GM12873 (cell line): ENCODE measurements at regions not wholly inside any gene's neighbourhood (a gene's known extent, or its start where the extent isn't known, plus 50 kb on each side); places are given as distances from the start of the nearest gene placed in this dataset.

Experiments
- TF ChIP-seq, protein P1 (sequence below): IDR thresholded peaks from 2 replicates; pipeline ENCODE4 v1.5.1; 2012; ENCODE audit warnings: low read depth, mild to moderate bottlenecking, moderate library complexity, low read length, control low read depth; ENCODE audit not compliant: insufficient read depth; ENCODE audit errors: missing control alignments

- TF ChIP-seq, protein P1, sequence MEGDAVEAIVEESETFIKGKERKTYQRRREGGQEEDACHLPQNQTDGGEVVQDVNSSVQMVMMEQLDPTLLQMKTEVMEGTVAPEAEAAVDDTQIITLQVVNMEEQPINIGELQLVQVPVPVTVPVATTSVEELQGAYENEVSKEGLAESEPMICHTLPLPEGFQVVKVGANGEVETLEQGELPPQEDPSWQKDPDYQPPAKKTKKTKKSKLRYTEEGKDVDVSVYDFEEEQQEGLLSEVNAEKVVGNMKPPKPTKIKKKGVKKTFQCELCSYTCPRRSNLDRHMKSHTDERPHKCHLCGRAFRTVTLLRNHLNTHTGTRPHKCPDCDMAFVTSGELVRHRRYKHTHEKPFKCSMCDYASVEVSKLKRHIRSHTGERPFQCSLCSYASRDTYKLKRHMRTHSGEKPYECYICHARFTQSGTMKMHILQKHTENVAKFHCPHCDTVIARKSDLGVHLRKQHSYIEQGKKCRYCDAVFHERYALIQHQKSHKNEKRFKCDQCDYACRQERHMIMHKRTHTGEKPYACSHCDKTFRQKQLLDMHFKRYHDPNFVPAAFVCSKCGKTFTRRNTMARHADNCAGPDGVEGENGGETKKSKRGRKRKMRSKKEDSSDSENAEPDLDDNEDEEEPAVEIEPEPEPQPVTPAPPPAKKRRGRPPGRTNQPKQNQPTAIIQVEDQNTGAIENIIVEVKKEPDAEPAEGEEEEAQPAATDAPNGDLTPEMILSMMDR = no peak
Observed at GRCh38 chr18:37762076-37762621, 196.6 kb upstream of the CELF4 start.

DNA sequence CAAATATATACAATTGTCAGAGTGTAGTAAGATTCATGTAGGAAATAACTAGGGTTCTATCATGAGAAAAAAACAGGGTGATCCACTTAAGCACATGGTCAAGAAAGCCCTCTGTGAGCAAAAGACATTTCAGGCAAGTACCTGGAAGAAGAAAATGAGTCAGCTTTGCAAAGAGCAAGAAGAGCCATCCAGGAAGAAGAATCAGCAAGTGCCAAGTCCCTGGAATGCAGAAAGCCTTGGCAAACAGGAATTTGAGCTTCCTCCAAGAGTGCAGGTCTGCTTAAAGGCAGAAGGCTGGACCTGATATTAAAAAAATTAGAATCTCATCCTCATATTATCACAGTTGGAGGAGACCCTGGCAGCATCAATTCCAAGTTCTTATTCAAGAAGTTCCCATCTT is 188.5 kb upstream of the CELF4 start:
- TF ChIP-seq, protein P1 = no peak

DNA sequence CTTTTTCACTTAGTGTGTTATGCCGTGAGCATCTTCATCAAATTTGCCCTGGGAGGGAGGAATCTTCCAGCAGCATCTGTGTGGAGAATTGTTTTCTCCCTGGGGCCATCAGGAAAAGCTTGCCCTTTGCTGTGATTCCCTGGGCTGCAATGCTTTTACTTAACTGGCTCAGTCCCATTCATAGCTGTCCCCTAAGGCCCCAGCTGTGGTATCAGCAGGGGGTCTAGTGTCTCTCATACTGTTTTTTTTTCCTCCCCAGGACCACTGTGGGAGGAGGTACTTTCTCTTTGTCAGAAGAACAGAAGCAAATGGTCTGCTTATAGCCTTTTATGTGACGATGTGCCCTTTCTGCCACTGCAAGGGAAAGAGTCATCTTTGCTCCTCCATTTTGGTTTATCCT is 176.8 kb upstream of the CELF4 start:
- TF ChIP-seq, protein P1 = no peak

DNA sequence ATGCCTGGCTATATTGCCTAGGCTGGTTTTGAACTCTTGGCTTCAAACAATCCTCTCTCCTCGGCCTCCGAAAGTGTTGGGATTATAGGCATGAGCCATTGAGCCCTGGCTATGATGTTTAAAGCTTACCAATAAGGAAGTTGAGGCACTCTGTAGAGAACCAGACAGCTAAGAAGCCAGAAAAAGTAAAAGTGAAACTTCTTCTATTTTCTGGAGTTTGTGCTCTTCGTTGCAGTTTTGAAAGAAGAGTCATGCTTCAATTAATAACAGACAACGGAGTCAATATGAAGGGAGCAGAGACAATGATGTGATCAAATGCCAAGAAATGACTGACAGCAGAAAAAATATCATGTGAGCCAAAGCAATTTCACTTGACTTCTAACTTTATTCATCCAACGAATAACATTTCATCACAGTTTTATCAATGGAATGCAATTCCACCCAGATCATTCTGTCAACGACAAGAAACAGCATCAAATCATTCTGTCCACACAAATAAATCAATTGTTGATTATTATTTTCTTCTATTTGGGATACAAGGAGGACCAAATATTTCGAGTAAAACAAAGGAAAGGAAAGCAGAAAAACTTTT is 175.5 kb upstream of the CELF4 start:
- TF ChIP-seq, protein P1 = no peak

GRCh38 chr18:37734406-37734805 is 168.8 kb upstream of the CELF4 start:
- TF ChIP-seq, protein P1 = no peak

DNA sequence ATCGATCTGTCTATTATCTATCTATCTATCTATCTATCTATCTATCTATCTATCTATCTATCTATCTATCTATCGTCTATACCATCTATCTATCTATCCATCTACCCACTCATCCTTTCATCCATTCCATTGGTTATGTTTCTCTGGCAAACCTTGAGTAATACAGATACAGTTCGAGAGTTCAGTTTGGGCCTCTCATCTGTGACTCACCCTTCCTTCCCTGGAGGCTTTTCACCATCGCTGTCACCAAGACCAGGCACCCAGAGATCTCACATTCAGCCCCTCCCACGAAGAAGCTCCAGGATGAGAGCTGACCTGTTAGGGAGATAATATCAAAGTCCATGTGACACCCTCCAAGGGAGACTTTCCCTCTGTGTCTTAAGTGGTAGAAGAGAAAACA is 164.1 kb upstream of the CELF4 start:
- TF ChIP-seq, protein P1 = no peak

- TF ChIP-seq, protein P1 = no peak
Observed at GRCh38 chr18:37724206-37724605, 158.6 kb upstream of the CELF4 start.
